ENCODE measurements at regions not wholly inside any gene's neighbourhood (a gene's known extent, or its start where the extent isn't known, plus 50 kb on each side); places are given as distances from the start of the nearest gene placed in this dataset.

GRCh38 chr14:71703477-71703876 is 228.8 kb upstream of the RGS6 start:
- peak in 1 of 2 donors; percentile 66 for DNase-seq
- WGBS, 5 donors = 63 to 81% (median 73%) methylated on average over 4 of the region's 4 CpGs
- no peaks in the 10 kb centered on the region for H3K27me3 ChIP-seq
- TF ChIP-seq POLR2A (IDR thresholded peaks at IDR 0.05) (no peak), EP300 (IDR thresholded peaks at IDR 0.05) (no peak), POLR2AphosphoS5 (IDR thresholded peaks at IDR 0.05) (no peak), CTCF (IDR thresholded peaks at IDR 0.05) (no peak)
- intact Hi-C loops (cut with DNase I; ENCODE audit: low total_unique reads) = no loop called here
- H3K4me3 ChIP-seq = no peak overlapping the region
- H3K27ac ChIP-seq = no peak overlapping the region
- H3K9me3 ChIP-seq = no peaks in the 10 kb centered on the region
- no peaks in the 10 kb centered on the region for H3K4me1 ChIP-seq
- H3K36me3 ChIP-seq = peaks cover 0 to 58% (median 52%) of the 10 kb centered on the region in 4 donors

DNA sequence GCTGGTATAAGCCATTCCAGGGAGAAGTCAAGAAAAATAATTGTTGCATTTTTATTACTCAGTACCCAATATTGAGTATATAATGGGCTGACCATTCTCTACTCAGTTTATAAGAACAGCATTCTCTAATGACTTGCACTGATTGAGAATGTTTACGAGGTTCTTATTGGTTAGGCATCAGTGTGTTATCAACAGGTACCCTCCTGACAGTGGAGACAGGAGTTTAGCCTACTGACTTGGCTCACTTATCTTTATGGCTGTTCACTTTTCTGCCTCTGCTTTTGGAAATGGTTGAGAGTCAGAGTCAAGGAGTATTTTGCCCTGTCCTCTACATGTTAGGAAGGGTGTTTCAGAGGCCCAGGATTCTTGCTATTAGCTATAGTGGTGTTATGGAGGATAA is 228.0 kb upstream of the RGS6 start:
- Histone ChIP-seq H3K4me1 (no peaks in the 10 kb centered on the region), H3K4me3 (no peak overlapping the region), H3K9me3 (no peaks in the 10 kb centered on the region), H3K36me3 (peaks cover 3 to 57% (median 48%) of the 10 kb centered on the region in 4 donors), H3K27ac (no peak overlapping the region), H3K27me3 (no peaks in the 10 kb centered on the region)
- WGBS, 5 donors = 75 to 100% (median 97%) methylated on average over 1 of the region's 1 CpG
- intact Hi-C loops (cut with DNase I; ENCODE audit: low total_unique reads) = no loop called here
- TF ChIP-seq POLR2A (IDR thresholded peaks at IDR 0.05) (no peak), POLR2AphosphoS5 (IDR thresholded peaks at IDR 0.05) (no peak), CTCF (IDR thresholded peaks at IDR 0.05) (no peak), EP300 (IDR thresholded peaks at IDR 0.05) (no peak)
- DNase-seq = no peak

DNA sequence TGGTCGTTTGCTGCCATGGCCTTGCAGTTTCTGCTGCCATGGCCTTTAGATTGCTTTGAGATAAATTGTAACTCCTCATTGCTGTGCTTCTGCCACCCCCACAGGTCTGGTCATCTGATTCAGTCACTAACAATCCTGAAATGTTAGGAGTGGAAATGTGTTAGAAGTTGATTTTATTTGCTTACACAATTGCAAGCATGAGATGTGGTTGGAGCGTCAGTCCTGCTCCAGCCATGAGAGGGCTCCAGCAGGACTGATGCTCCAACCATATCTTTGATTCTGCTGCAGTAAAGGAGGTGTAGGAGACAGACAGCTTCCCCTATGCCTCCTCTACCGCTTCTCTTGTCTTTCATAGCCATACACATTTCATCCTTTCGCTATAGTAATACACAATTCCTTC is 226.8 kb upstream of the RGS6 start:
- no peak for DNase-seq
- intact Hi-C loops (cut with DNase I; ENCODE audit: low total_unique reads) = no loop called here
- H3K27ac ChIP-seq = no peak overlapping the region
- WGBS, 5 donors = 82 to 95% (median 90%) methylated on average over 4 of the region's 4 CpGs
- peaks cover 6 to 62% (median 54%) of the 10 kb centered on the region in 4 donors for H3K36me3 ChIP-seq
- no peaks in the 10 kb centered on the region for H3K27me3 ChIP-seq
- no peak overlapping the region for H3K4me3 ChIP-seq
- H3K4me1 ChIP-seq = no peaks in the 10 kb centered on the region
- H3K9me3 ChIP-seq = no peaks in the 10 kb centered on the region
- no peak for TF ChIP-seq POLR2A (IDR thresholded peaks at IDR 0.05)

DNA sequence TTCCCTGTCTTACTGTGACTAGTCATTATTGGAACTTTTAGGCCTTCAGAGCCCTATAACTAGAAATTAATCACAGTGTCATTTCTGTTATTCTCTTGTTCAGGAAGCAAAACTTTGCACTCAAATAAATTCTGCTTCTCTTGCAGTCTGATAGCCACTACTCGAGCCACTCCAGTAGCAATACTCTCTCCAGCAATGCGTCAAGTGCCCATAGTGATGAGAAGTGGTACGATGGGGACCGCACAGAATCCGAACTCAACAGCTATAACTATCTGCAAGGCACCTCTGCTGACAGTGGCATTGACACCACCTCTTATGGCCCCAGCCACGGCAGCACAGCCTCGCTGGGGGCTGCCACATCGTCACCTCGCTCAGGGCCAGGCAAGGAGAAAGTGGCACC is 223.2 kb upstream of the RGS6 start:
- H3K27me3 ChIP-seq = no peaks in the 10 kb centered on the region
- intact Hi-C loops (cut with DNase I; ENCODE audit: low total_unique reads) = no loop called here
- no peak for DNase-seq
- no peak overlapping the region for H3K27ac ChIP-seq
- H3K9me3 ChIP-seq = no peaks in the 10 kb centered on the region
- 96 to 98% (median 97%) methylated on average over 7 to 9 of the region's 9 CpGs for WGBS, 5 donors
- no peak overlapping the region for H3K4me3 ChIP-seq
- H3K36me3 ChIP-seq = peaks cover 6 to 60% (median 46%) of the 10 kb centered on the region in 4 donors
- TF ChIP-seq CTCF (IDR thresholded peaks at IDR 0.05) (no peak), EP300 (IDR thresholded peaks at IDR 0.05) (no peak), POLR2AphosphoS5 (IDR thresholded peaks at IDR 0.05) (no peak), POLR2A (IDR thresholded peaks at IDR 0.05) (no peak)
- peaks cover 0 to 13% (median 4%) of the 10 kb centered on the region in 4 donors for H3K4me1 ChIP-seq

GRCh38 chr14:71709987-71710386 is 222.2 kb upstream of the RGS6 start:
- H3K4me1 ChIP-seq = peaks cover 0 to 13% (median 4%) of the 10 kb centered on the region in 4 donors
- H3K4me3 ChIP-seq = no peak overlapping the region
- peaks cover 6 to 58% (median 37%) of the 10 kb centered on the region in 4 donors for H3K36me3 ChIP-seq
- no peak overlapping the region for H3K27ac ChIP-seq
- no peak for DNase-seq
- TF ChIP-seq EP300 (IDR thresholded peaks at IDR 0.05) (no peak), POLR2A (IDR thresholded peaks at IDR 0.05) (no peak), CTCF (IDR thresholded peaks at IDR 0.05) (no peak), POLR2AphosphoS5 (IDR thresholded peaks at IDR 0.05) (no peak)
- H3K9me3 ChIP-seq = no peaks in the 10 kb centered on the region
- no peaks in the 10 kb centered on the region for H3K27me3 ChIP-seq
- intact Hi-C loops (cut with DNase I; ENCODE audit: low total_unique reads) = no loop called here
- WGBS, 5 donors = 74 to 88% (median 82%) methylated on average over 7 of the region's 7 CpGs

All from stomach (tissue), 8 donors.